ENCODE measurements at regions not wholly inside any gene's neighbourhood (a gene's known extent, or its start where the extent isn't known, plus 50 kb on each side); places are given as distances from the start of the nearest gene placed in this dataset.

GRCh38 chr12:78406828-78407227 is 457.7 kb upstream of the SYT1 start:
- DNase-seq (ENCODE audit: low read depth) = peak; percentile 11

GRCh38 chr12:78407722-78408121 is 456.9 kb upstream of the SYT1 start:
- DNase-seq (ENCODE audit: low read depth) = peak; percentile 58

GRCh38 chr12:78414071-78414470 is 450.5 kb upstream of the SYT1 start:
- DNase-seq (ENCODE audit: low read depth) = no peak

- no peak for DNase-seq (ENCODE audit: low read depth)
These were observed 445.7 kb upstream of the SYT1 start for GRCh38 chr12:78418919-78419318.

- DNase-seq (ENCODE audit: low read depth) = no peak
These were observed 445.1 kb upstream of the SYT1 start for GRCh38 chr12:78419513-78419912.

GRCh38 chr12:78420991-78421390 is 443.6 kb upstream of the SYT1 start:
- peak; percentile 54 for DNase-seq (ENCODE audit: low read depth)

GRCh38 chr12:78430551-78430950 is 434.0 kb upstream of the SYT1 start:
- DNase-seq (ENCODE audit: low read depth) = no peak

- DNase-seq (ENCODE audit: low read depth) = peak; percentile 33
These were observed 432.6 kb upstream of the SYT1 start for GRCh38 chr12:78431931-78432330.

GRCh38 chr12:78439666-78440065 is 424.9 kb upstream of the SYT1 start:
- no peak for DNase-seq (ENCODE audit: low read depth)

- peak; percentile 73 for DNase-seq (ENCODE audit: low read depth)
These were observed 422.7 kb upstream of the SYT1 start for GRCh38 chr12:78441737-78442453.

- peak; percentile 73 for DNase-seq (ENCODE audit: low read depth)
These were observed 422.1 kb upstream of the SYT1 start for GRCh38 chr12:78442454-78442801.

GRCh38 chr12:78446555-78446954 is 418.0 kb upstream of the SYT1 start:
- DNase-seq (ENCODE audit: low read depth) = no peak

GRCh38 chr12:78447373-78447772 is 417.2 kb upstream of the SYT1 start:
- no peak for DNase-seq (ENCODE audit: low read depth)

GRCh38 chr12:78448692-78449091 is 415.9 kb upstream of the SYT1 start:
- peak; percentile 13 for DNase-seq (ENCODE audit: low read depth)

- DNase-seq (ENCODE audit: low read depth) = peak; percentile 29
These were observed 408.6 kb upstream of the SYT1 start for GRCh38 chr12:78455991-78456390.

GRCh38 chr12:78457938-78458337 is 406.6 kb upstream of the SYT1 start:
- peak; percentile 87 for DNase-seq (ENCODE audit: low read depth)

- DNase-seq (ENCODE audit: low read depth) = peak; percentile 52
These were observed 394.0 kb upstream of the SYT1 start for GRCh38 chr12:78470354-78471195.

GRCh38 chr12:78473136-78473535 is 391.4 kb upstream of the SYT1 start:
- peak; percentile 27 for DNase-seq (ENCODE audit: low read depth)

GRCh38 chr12:78473561-78473960 is 391.0 kb upstream of the SYT1 start:
- no peak for DNase-seq (ENCODE audit: low read depth)

GRCh38 chr12:78483767-78484315 is 380.7 kb upstream of the SYT1 start:
- DNase-seq (ENCODE audit: low read depth) = no peak

- no peak for DNase-seq (ENCODE audit: low read depth)
These were observed 374.6 kb upstream of the SYT1 start for GRCh38 chr12:78489990-78490389.

GRCh38 chr12:78490861-78491260 is 373.7 kb upstream of the SYT1 start:
- DNase-seq (ENCODE audit: low read depth) = no peak

- DNase-seq (ENCODE audit: low read depth) = peak; percentile 36
These were observed 369.7 kb upstream of the SYT1 start for GRCh38 chr12:78494911-78495310.

Data from amniotic epithelial cell (primary cell).